ENCODE measurements at regions not wholly inside any gene's neighbourhood (a gene's known extent, or its start where the extent isn't known, plus 50 kb on each side); places are given as distances from the start of the nearest gene placed in this dataset.
"Not testable (repeated sequence)": the region's sequence is repeated elsewhere in the genome, so short reads cannot be mapped to it uniquely, and the experiment has no call there.

- Mint-ChIP-seq H3K4me1 (no peaks in the 10 kb centered on the region), H3K27me3 (no peaks in the 10 kb centered on the region), H3K27ac (no peak overlapping the region), H3K36me3 (ENCODE audit: low read depth) (no peaks in the 10 kb centered on the region), H3K4me3 (no peak overlapping the region), H3K9me3 (peaks cover 6% of the 10 kb centered on the region)
- intact Hi-C loops (cut with micrococcal nuclease), result no loop called here
- DNase-seq, result no peak
Observed at GRCh38 chr6:167666571-167667203, 160.0 kb upstream of the AFDN start.

- Mint-ChIP-seq H3K4me3 (no peak overlapping the region), H3K27ac (no peak overlapping the region)
Observed at GRCh38 chr6:167667204-167668018, 159.3 kb upstream of the AFDN start.

GRCh38 chr6:167668019-167668753 is 158.5 kb upstream of the AFDN start:
- no peaks in the 10 kb centered on the region for H3K4me1 Mint-ChIP-seq
- no peak overlapping the region for H3K27ac Mint-ChIP-seq
- no peaks in the 10 kb centered on the region for H3K36me3 Mint-ChIP-seq (ENCODE audit: low read depth)
- no peak for DNase-seq
- no peak overlapping the region for H3K4me3 Mint-ChIP-seq
- intact Hi-C loops (cut with micrococcal nuclease), result no loop called here
- no peaks in the 10 kb centered on the region for H3K27me3 Mint-ChIP-seq
- peaks cover 16% of the 10 kb centered on the region for H3K9me3 Mint-ChIP-seq

More at GRCh38 chr6:167667204-167668018, 159.3 kb upstream of the AFDN start:
- Mint-ChIP-seq H3K27me3 (no peaks in the 10 kb centered on the region), H3K36me3 (ENCODE audit: low read depth) (no peaks in the 10 kb centered on the region), H3K9me3 (peaks cover 13% of the 10 kb centered on the region), H3K4me1 (no peaks in the 10 kb centered on the region)
- no peak for DNase-seq
- intact Hi-C loops (cut with micrococcal nuclease), result no loop called here

- intact Hi-C loops (cut with micrococcal nuclease), result no loop called here
- H3K36me3 Mint-ChIP-seq (ENCODE audit: low read depth), result no peaks in the 10 kb centered on the region
- H3K4me1 Mint-ChIP-seq, result no peaks in the 10 kb centered on the region
- no peak overlapping the region for H3K4me3 Mint-ChIP-seq
- no peak overlapping the region for H3K27ac Mint-ChIP-seq
- H3K27me3 Mint-ChIP-seq, result no peaks in the 10 kb centered on the region
- no peak for DNase-seq
- H3K9me3 Mint-ChIP-seq, result peaks cover 16% of the 10 kb centered on the region
Observed at GRCh38 chr6:167668754-167669552, 157.8 kb upstream of the AFDN start.

GRCh38 chr6:167669553-167669849 is 157.2 kb upstream of the AFDN start:
- Mint-ChIP-seq H3K4me3 (no peak overlapping the region), H3K4me1 (no peaks in the 10 kb centered on the region), H3K9me3 (peaks cover 16% of the 10 kb centered on the region), H3K27me3 (peaks cover 2% of the 10 kb centered on the region), H3K27ac (no peak overlapping the region), H3K36me3 (ENCODE audit: low read depth) (no peaks in the 10 kb centered on the region)
- no peak for DNase-seq
- intact Hi-C loops (cut with micrococcal nuclease), result no loop called here

- Mint-ChIP-seq H3K4me1 (no peaks in the 10 kb centered on the region), H3K27me3 (peaks cover 6% of the 10 kb centered on the region), H3K36me3 (ENCODE audit: low read depth) (no peaks in the 10 kb centered on the region), H3K4me3 (no peak overlapping the region), H3K27ac (no peak overlapping the region), H3K9me3 (peaks cover 16% of the 10 kb centered on the region)
- intact Hi-C loops (cut with micrococcal nuclease), result no loop called here
- DNase-seq, result no peak
Observed at GRCh38 chr6:167669870-167670802, 156.6 kb upstream of the AFDN start.

GRCh38 chr6:167670938-167671338 is 155.8 kb upstream of the AFDN start:
- no peak for DNase-seq
- H3K9me3 Mint-ChIP-seq, result peaks cover 16% of the 10 kb centered on the region
- H3K4me1 Mint-ChIP-seq, result no peaks in the 10 kb centered on the region
- no peak overlapping the region for H3K27ac Mint-ChIP-seq
- intact Hi-C loops (cut with micrococcal nuclease), result no loop called here
- no peaks in the 10 kb centered on the region for H3K36me3 Mint-ChIP-seq (ENCODE audit: low read depth)
- H3K4me3 Mint-ChIP-seq, result no peak overlapping the region
- H3K27me3 Mint-ChIP-seq, result peaks cover 13% of the 10 kb centered on the region

GRCh38 chr6:167671379-167671976 is 155.2 kb upstream of the AFDN start:
- H3K4me3 Mint-ChIP-seq; DNase-seq; intact Hi-C loops (cut with micrococcal nuclease); H3K4me1 Mint-ChIP-seq; H3K27ac Mint-ChIP-seq; H3K36me3 Mint-ChIP-seq (ENCODE audit: low read depth): not testable (repeated sequence)
- peaks cover 18% of the 10 kb centered on the region for H3K27me3 Mint-ChIP-seq
- peaks cover 16% of the 10 kb centered on the region for H3K9me3 Mint-ChIP-seq

GRCh38 chr6:167671977-167672687 is 154.6 kb upstream of the AFDN start:
- intact Hi-C loops (cut with micrococcal nuclease), result no loop called here
- Mint-ChIP-seq H3K9me3 (peaks cover 16% of the 10 kb centered on the region), H3K27ac (no peak overlapping the region), H3K4me3 (no peak overlapping the region), H3K27me3 (peaks cover 23% of the 10 kb centered on the region), H3K36me3 (ENCODE audit: low read depth) (no peaks in the 10 kb centered on the region), H3K4me1 (no peaks in the 10 kb centered on the region)
- DNase-seq, result no peak

GRCh38 chr6:167672738-167673137 is 154.0 kb upstream of the AFDN start:
- DNase-seq, result no peak
- intact Hi-C loops (cut with micrococcal nuclease), result no loop called here

GRCh38 chr6:167673946-167674345 is 152.8 kb upstream of the AFDN start:
- Mint-ChIP-seq H3K4me3 (no peak overlapping the region), H3K36me3 (ENCODE audit: low read depth) (no peaks in the 10 kb centered on the region), H3K4me1 (no peaks in the 10 kb centered on the region), H3K27me3 (peaks cover 40% of the 10 kb centered on the region), H3K27ac (no peak overlapping the region), H3K9me3 (peaks cover 16% of the 10 kb centered on the region)
- DNase-seq, result no peak
- intact Hi-C loops (cut with micrococcal nuclease), result no loop called here

More at GRCh38 chr6:167672738-167673137, 154.0 kb upstream of the AFDN start:
- Mint-ChIP-seq H3K27ac (no peak overlapping the region), H3K4me1 (no peaks in the 10 kb centered on the region), H3K4me3 (no peak overlapping the region), H3K36me3 (ENCODE audit: low read depth) (no peaks in the 10 kb centered on the region), H3K9me3 (peaks cover 16% of the 10 kb centered on the region), H3K27me3 (peaks cover 29% of the 10 kb centered on the region)

- intact Hi-C loops (cut with micrococcal nuclease), result no loop called here
- H3K36me3 Mint-ChIP-seq (ENCODE audit: low read depth), result no peaks in the 10 kb centered on the region
- H3K9me3 Mint-ChIP-seq, result peaks cover 16% of the 10 kb centered on the region
Observed at GRCh38 chr6:167674486-167674885, 152.2 kb upstream of the AFDN start.

More at GRCh38 chr6:167674486-167674885, 152.2 kb upstream of the AFDN start:
- Mint-ChIP-seq H3K4me1 (no peaks in the 10 kb centered on the region), H3K27me3 (peaks cover 45% of the 10 kb centered on the region), H3K27ac (no peak overlapping the region), H3K4me3 (no peak overlapping the region)
- DNase-seq, result no peak

Data from activated CD4-positive, alpha-beta T cell treated with anti-CD3 and anti-CD28 coated beads, Interleukin-2, amount 10 ng/mL, durations not matched to agents 24 days and 14 days (primary cell).